OCI-LY1 (cell line): ENCODE measurements at regions not wholly inside any gene's neighbourhood (a gene's known extent, or its start where the extent isn't known, plus 50 kb on each side); places are given as distances from the start of the nearest gene placed in this dataset.

Experiments used
- H2AFZ ChIP-seq: fragments of 200-600 bp; sonication (generic), shearing (Covaris generic); 2 replicates; pipeline ENCODE4 v1.6.0; 2014; ENCODE audit warnings: antibody characterized with exemption, mild to moderate bottlenecking, low read length
- H3F3A ChIP-seq: fragments of 200-600 bp; sonication (generic), shearing (Covaris generic); 2 replicates; pipeline ENCODE4 v1.6.0; 2014; ENCODE audit warnings: mild to moderate bottlenecking, antibody characterized with exemption, low read length, moderate library complexity; ENCODE audit not compliant: insufficient read depth
- H3K27ac ChIP-seq: fragments of 200-600 bp; sonication (generic); 2 replicates; pipeline ENCODE4 v1.5.1; 2014; ENCODE audit warnings: low read length, mixed run types, mild to moderate bottlenecking, low read depth; ENCODE audit not compliant: poor library complexity, severe bottlenecking
- H3K27me3 ChIP-seq: fragments of 200-600 bp; sonication (generic); 2 replicates; pipeline ENCODE4 v1.6.0; 2014; ENCODE audit warnings: antibody characterized with exemption, mild to moderate bottlenecking, low read length, moderate library complexity; ENCODE audit not compliant: insufficient read depth
- H3K36me3 ChIP-seq: fragments of 200-600 bp; sonication (generic); 2 replicates; pipeline ENCODE4 v1.6.1; 2014; ENCODE audit warnings: mild to moderate bottlenecking, antibody characterized with exemption, low read length, moderate library complexity, mixed read lengths; ENCODE audit not compliant: insufficient read depth
- H3K4me1 ChIP-seq: fragments of 200-600 bp; sonication (generic); 2 replicates; pipeline ENCODE4 v1.5.1; 2014; ENCODE audit warnings: mild to moderate bottlenecking, low read length, moderate library complexity; ENCODE audit not compliant: insufficient read depth, severe bottlenecking
- H3K4me2 ChIP-seq: fragments of 200-600 bp; sonication (generic), shearing (Covaris generic); 2 replicates; pipeline ENCODE4 v1.6.1; 2014; ENCODE audit warnings: low read length
- H3K4me3 ChIP-seq: fragments of 200-600 bp; sonication (generic); 2 replicates; pipeline ENCODE4 v1.5.1; 2014; ENCODE audit warnings: low read length, low read depth, mild to moderate bottlenecking, mixed read lengths; ENCODE audit not compliant: poor library complexity, severe bottlenecking
- H3K79me2 ChIP-seq: fragments of 200-600 bp; shearing (Covaris generic); 2 replicates; pipeline ENCODE4 v1.6.1; 2016; ENCODE audit warnings: mixed run types, low read length, mixed read lengths; ENCODE audit not compliant: insufficient read depth
- H3K9ac ChIP-seq: fragments of 200-600 bp; sonication (generic), shearing (Covaris generic); 2 replicates; pipeline ENCODE4 v1.6.1; 2014; ENCODE audit warnings: mild to moderate bottlenecking, low read length, mixed read lengths
- H3K9me2 ChIP-seq: fragments of 200-600 bp; sonication (generic), shearing (Covaris generic); 2 replicates; pipeline ENCODE4 v1.6.1; 2014; ENCODE audit warnings: low read depth, mild to moderate bottlenecking, low read length, mixed read lengths
- H3K9me3 ChIP-seq: fragments of 200-600 bp; shearing (Covaris generic); 2 replicates; pipeline ENCODE4 v1.6.1; 2014; ENCODE audit warnings: low read length, mixed read lengths
- H4K20me1 ChIP-seq: fragments of 200-600 bp; sonication (generic), shearing (Covaris generic); 2 replicates; pipeline ENCODE4 v1.6.0; 2016; ENCODE audit warnings: mild to moderate bottlenecking, low read length; ENCODE audit not compliant: insufficient read depth
- CTCF ChIP-seq: fragments of 200-600 bp; sonication (generic), shearing (Covaris generic); IDR thresholded peaks from 2 replicates; pipeline ENCODE4 v1.5.1; 2017; ENCODE audit warnings: mild to moderate bottlenecking, antibody characterized with exemption, low read length, moderate library complexity, mixed read lengths
- EZH2 ChIP-seq: fragments of 200-600 bp; sonication (generic), shearing (Covaris generic); IDR thresholded peaks from 2 replicates; pipeline ENCODE4 v1.8.0; 2017; ENCODE audit warnings: borderline replicate concordance, mixed run types, mild to moderate bottlenecking, antibody characterized with exemption, low read length, moderate library complexity, mixed read lengths

GRCh38 chrX:66902081-66902480 lies 263.2 kb upstream of the EDA2R start:
- H3K9me2 ChIP-seq, result no peaks in the 10 kb centered on the region
- no peaks in the 10 kb centered on the region for H3K27me3 ChIP-seq
- no peak overlapping the region for H3K9ac ChIP-seq
- no peak overlapping the region for H3K27ac ChIP-seq
- TF ChIP-seq EZH2, result no peak
- TF ChIP-seq CTCF, result no peak
- no peaks in the 10 kb centered on the region for H3K79me2 ChIP-seq
- no peak overlapping the region for H3K4me2 ChIP-seq
- no peak overlapping the region for H2AFZ ChIP-seq
- no peaks in the 10 kb centered on the region for H3K36me3 ChIP-seq
- H3K4me1 ChIP-seq, result no peaks in the 10 kb centered on the region
- H3K4me3 ChIP-seq, result no peak overlapping the region
- H4K20me1 ChIP-seq, result no peaks in the 10 kb centered on the region
- no peaks in the 10 kb centered on the region for H3F3A ChIP-seq
- no peaks in the 10 kb centered on the region for H3K9me3 ChIP-seq

GRCh38 chrX:66900886-66901285 lies 262.0 kb upstream of the EDA2R start:
- no peaks in the 10 kb centered on the region for H3K9me2 ChIP-seq
- no peak overlapping the region for H3K4me3 ChIP-seq
- no peaks in the 10 kb centered on the region for H4K20me1 ChIP-seq
- no peaks in the 10 kb centered on the region for H3K27me3 ChIP-seq
- no peak overlapping the region for H2AFZ ChIP-seq
- no peaks in the 10 kb centered on the region for H3K9me3 ChIP-seq
- H3K4me2 ChIP-seq, result no peak overlapping the region
- H3F3A ChIP-seq, result no peaks in the 10 kb centered on the region
- no peaks in the 10 kb centered on the region for H3K36me3 ChIP-seq
- H3K27ac ChIP-seq, result no peak overlapping the region
- H3K79me2 ChIP-seq, result no peaks in the 10 kb centered on the region
- H3K9ac ChIP-seq, result no peak overlapping the region
- no peaks in the 10 kb centered on the region for H3K4me1 ChIP-seq
- TF ChIP-seq CTCF, result no peak
- no peak for TF ChIP-seq EZH2

- no peak overlapping the region for H3K27ac ChIP-seq
- H3K79me2 ChIP-seq, result no peaks in the 10 kb centered on the region
- H3F3A ChIP-seq, result no peaks in the 10 kb centered on the region
- H3K9me3 ChIP-seq, result no peaks in the 10 kb centered on the region
- H3K27me3 ChIP-seq, result no peaks in the 10 kb centered on the region
- no peaks in the 10 kb centered on the region for H3K9me2 ChIP-seq
- TF ChIP-seq CTCF, result no peak
- TF ChIP-seq EZH2, result no peak
- H3K4me1 ChIP-seq, result no peaks in the 10 kb centered on the region
- no peak overlapping the region for H3K4me3 ChIP-seq
- no peaks in the 10 kb centered on the region for H3K36me3 ChIP-seq
- no peak overlapping the region for H3K4me2 ChIP-seq
- no peak overlapping the region for H2AFZ ChIP-seq
- H3K9ac ChIP-seq, result no peak overlapping the region
- no peaks in the 10 kb centered on the region for H4K20me1 ChIP-seq
These were observed 253.1 kb upstream of the EDA2R start for GRCh38 chrX:66892004-66892403.
